H1 (cell line): ENCODE measurements at regions not wholly inside any gene's neighbourhood (a gene's known extent, or its start where the extent isn't known, plus 50 kb on each side); places are given as distances from the start of the nearest gene placed in this dataset.

Experiments used
- CTCF ChIA-PET: fragments of 300-600 bp; sonication (Branson Sonifier 250); formaldehyde crosslinking; loops from one replicate; lab custom pipeline; 2021; ENCODE audit not compliant: partially characterized antibody; lab: Charles Lee
- POLR2A ChIA-PET: fragments of 300-600 bp; sonication (Branson Sonifier 250); formaldehyde crosslinking; loops from one replicate; lab custom pipeline; 2021; ENCODE audit warnings: inconsistent platforms; ENCODE audit not compliant: partially characterized antibody; lab: Charles Lee
- DNase-seq, 2 experiments: peaks; one replicate each; pipeline versions ENCODE4 v3.0.0 to v3.0.0-alpha.2; 2010 to 2022; ENCODE audit warnings: low spot score in 2 of 2, low read depth in 1 of 2, mixed read lengths in 1 of 2
- FAIRE-seq: peaks from 2 replicates; lab custom pipeline; 2011; peaks lifted over from hg19 to GRCh38; lab: Jason Lieb, UNC
- H2AFZ ChIP-seq: 2 replicates; pipeline ENCODE4 v1.8.1; 2012; ENCODE audit warnings: low read length, inconsistent platforms
- H2AK5ac ChIP-seq: 2 replicates; pipeline ENCODE4 v1.6.1; 2013; ENCODE audit warnings: low read depth, low read length
- H2BK120ac ChIP-seq: replicated peaks from 2 replicates; pipeline ENCODE3; 2013; ENCODE audit warnings: low read depth, low read length, inconsistent platforms
- H2BK12ac ChIP-seq: 2 replicates; pipeline ENCODE4 v1.6.1; 2013; ENCODE audit warnings: low read depth, low read length
- H2BK15ac ChIP-seq: 2 replicates; pipeline ENCODE4 v1.6.1; 2013; ENCODE audit warnings: low read length
- H2BK20ac ChIP-seq: 2 replicates; pipeline ENCODE4 v1.6.1; 2013; ENCODE audit warnings: low read length
- H2BK5ac ChIP-seq: 2 replicates; pipeline ENCODE4 v1.6.1; 2013; ENCODE audit warnings: low read depth, low read length
- H3K14ac ChIP-seq: 2 replicates; pipeline ENCODE4 v1.6.1; 2013; ENCODE audit warnings: inconsistent platforms; ENCODE audit not compliant: insufficient read length
- H3K18ac ChIP-seq: 2 replicates; pipeline ENCODE4 v1.6.1; 2013; ENCODE audit warnings: low read length; ENCODE audit errors: extremely low read depth
- H3K23ac ChIP-seq: 2 replicates; pipeline ENCODE4 v1.6.1; 2013; ENCODE audit warnings: inconsistent platforms; ENCODE audit not compliant: insufficient read length
- H3K23me2 ChIP-seq: 2 replicates; pipeline ENCODE4 v1.6.1; 2013; ENCODE audit warnings: low read depth, low read length
- H3K27ac ChIP-seq: 2 replicates; pipeline ENCODE4 v1.6.1; 2011; ENCODE audit warnings: low read depth, low read length, inconsistent platforms
- H3K27me3 ChIP-seq, 4 experiments: replicated peaks in 1 of 4; 1 replicate in 1 of 4; 2 replicates in 3 of 4; pipeline versions ENCODE4 v1.6.1 to v1.8.1; 2011 to 2013; ENCODE audit warnings: low read length in 3 of 4, mild to moderate bottlenecking in 3 of 4, inconsistent platforms in 2 of 4, mixed read lengths in 2 of 4, moderate library complexity in 1 of 4; ENCODE audit not compliant: control insufficient read depth in 3 of 4, insufficient read depth in 3 of 4; ENCODE audit errors: extremely low read depth in 1 of 4
- H3K36me3 ChIP-seq, 4 experiments: 2 replicates each; pipeline versions ENCODE4 v1.6.1 to v1.8.1; 2011 to 2013; ENCODE audit warnings: mild to moderate bottlenecking in 4 of 4, low read length in 3 of 4, moderate library complexity in 2 of 4, control low read depth in 1 of 4, inconsistent platforms in 1 of 4; ENCODE audit not compliant: insufficient read depth in 4 of 4, control insufficient read depth in 2 of 4
- H3K4ac ChIP-seq: replicated peaks from 2 replicates; pipeline ENCODE3; 2013; ENCODE audit warnings: low read length, low read depth, mixed read lengths, inconsistent platforms; ENCODE audit not compliant: insufficient read length
- H3K4me1 ChIP-seq, 4 experiments: replicated peaks in 1 of 4; 1 replicate in 1 of 4; 2 replicates in 3 of 4; pipeline versions ENCODE4 v1.6.1 to v1.8.1; 2011 to 2013; ENCODE audit warnings: low read length in 3 of 4, inconsistent platforms in 2 of 4, mixed read lengths in 1 of 4; ENCODE audit not compliant: insufficient read depth in 4 of 4, control insufficient read depth in 3 of 4
- H3K4me2 ChIP-seq, 2 experiments: 2 replicates each; pipeline versions ENCODE4 v1.6.1 to v1.8.1; 2011 to 2013; ENCODE audit warnings: low read depth in 2 of 2, low read length in 2 of 2, control low read depth in 1 of 2, inconsistent platforms in 1 of 2, mild to moderate bottlenecking in 1 of 2; ENCODE audit not compliant: insufficient read depth in 1 of 2
- H3K4me3 ChIP-seq, 4 experiments: fragments of 200-600, 300-600 bp in 1 of 4; sonication (generic), shearing (Covaris generic), sonication (Bioruptor Twin) in 1 of 4; 2 replicates each; pipeline versions ENCODE4 v1.5.1 to v1.8.1; 2011 to 2016; ENCODE audit warnings: low read length in 4 of 4, low read depth in 3 of 4, control low read depth in 2 of 4, inconsistent platforms in 2 of 4, mild to moderate bottlenecking in 2 of 4, mixed read lengths in 1 of 4, moderate library complexity in 1 of 4; ENCODE audit not compliant: insufficient read depth in 2 of 4; ENCODE audit errors: extremely low read depth in 1 of 4
- H3K56ac ChIP-seq: replicated peaks from 2 replicates; pipeline ENCODE3; 2013; ENCODE audit warnings: low read depth, mild to moderate bottlenecking, mixed read lengths, low read length, inconsistent platforms; ENCODE audit not compliant: insufficient read length
- H3K79me1 ChIP-seq: 2 replicates; pipeline ENCODE4 v1.6.1; 2013; ENCODE audit warnings: low read depth, low read length, control low read depth
- H3K79me2 ChIP-seq, 2 experiments: 2 replicates each; pipeline versions ENCODE4 v1.6.1 to v1.8.1; 2012 to 2013; ENCODE audit warnings: low read length in 2 of 2, mild to moderate bottlenecking in 2 of 2, inconsistent platforms in 1 of 2; ENCODE audit not compliant: insufficient read depth in 2 of 2, control insufficient read depth in 1 of 2
- H3K9ac ChIP-seq, 4 experiments: replicated peaks in 1 of 4; 1 replicate in 1 of 4; 2 replicates in 3 of 4; pipeline versions ENCODE4 v1.6.1 to v1.8.1; 2011 to 2013; ENCODE audit warnings: low read depth in 3 of 4, low read length in 3 of 4, control low read depth in 2 of 4, mild to moderate bottlenecking in 2 of 4, moderate library complexity in 2 of 4, inconsistent platforms in 1 of 4; ENCODE audit errors: extremely low read depth in 1 of 4
- H3K9me3 ChIP-seq, 2 experiments: 2 replicates each; pipeline versions ENCODE4 v1.6.1 to v1.8.1; 2012 to 2013; ENCODE audit warnings: mild to moderate bottlenecking in 2 of 2, moderate library complexity in 2 of 2, control low read depth in 1 of 2, inconsistent platforms in 1 of 2, low read depth in 1 of 2, low read length in 1 of 2, mixed read lengths in 1 of 2; ENCODE audit not compliant: insufficient read depth in 2 of 2
- H4K20me1 ChIP-seq, 2 experiments: replicated peaks in 1 of 2; 2 replicates each; pipeline versions ENCODE3 to v1.8.1; 2011 to 2013; ENCODE audit warnings: inconsistent platforms in 2 of 2, low read length in 2 of 2, mild to moderate bottlenecking in 1 of 2; ENCODE audit not compliant: insufficient read depth in 2 of 2, control insufficient read depth in 1 of 2
- H4K5ac ChIP-seq: 2 replicates; pipeline ENCODE4 v1.6.1; 2013; ENCODE audit warnings: low read length, low read depth, mixed read lengths, inconsistent platforms; ENCODE audit not compliant: insufficient read length
- H4K8ac ChIP-seq: 2 replicates; pipeline ENCODE4 v1.8.0; 2013; ENCODE audit warnings: mild to moderate bottlenecking, moderate library complexity, low read length, inconsistent platforms; ENCODE audit not compliant: insufficient read depth; ENCODE audit errors: extremely low read depth
- H4K91ac ChIP-seq: replicated peaks from 2 replicates; pipeline ENCODE3; 2013; ENCODE audit warnings: low read length, mixed read lengths, inconsistent platforms; ENCODE audit not compliant: insufficient read length
- ASH2L ChIP-seq: fragments of 200-600, 300-600 bp; sonication (generic); IDR thresholded peaks from one replicate; pipeline ENCODE4 v1.7.1; 2017; ENCODE audit warnings: low read length
- BRCA1 ChIP-seq: IDR thresholded peaks from 2 replicates; pipeline ENCODE4 v1.6.1; 2012; ENCODE audit warnings: low read depth, low read length, improper control_type of control experiment
- EGR1 ChIP-seq: IDR thresholded peaks from 2 replicates; pipeline ENCODE4 v1.6.1; 2011; ENCODE audit warnings: low read depth, low read length, borderline replicate concordance
- FOSL1 ChIP-seq: IDR thresholded peaks from 2 replicates; pipeline ENCODE4 v1.6.1; 2011; ENCODE audit warnings: mild to moderate bottlenecking, low read depth, low read length, moderate library complexity; ENCODE audit not compliant: insufficient read depth
- KDM4A ChIP-seq: IDR thresholded peaks from one replicate; pipeline ENCODE4 v1.7.1; 2012; ENCODE audit warnings: low read depth, mild to moderate bottlenecking, moderate library complexity, low read length, inconsistent platforms; ENCODE audit not compliant: severe bottlenecking
- RNF2 ChIP-seq: fragments of 200-900, 300-1000 bp; sonication (generic); IDR thresholded peaks from 2 replicates; pipeline ENCODE4 v1.7.1; 2016; ENCODE audit warnings: borderline replicate concordance, low read depth, mild to moderate bottlenecking, antibody characterized with exemption, low read length; ENCODE audit not compliant: poor library complexity, severe bottlenecking; ENCODE audit errors: missing control alignments
- TCF12 ChIP-seq: IDR thresholded peaks from 2 replicates; pipeline ENCODE4 v1.6.1; 2011; ENCODE audit warnings: low read depth, mild to moderate bottlenecking, low read length
- WGBS, 2 experiments: shearing (Covaris generic) in 1 of 2; methylation state at CpG; one replicate each; pipeline versions ENCODE4 v1.1.6 to v1.1.7; 2013 to 2015; ENCODE audit warnings: low lambda C conversion rate in 2 of 2, mixed read lengths in 2 of 2, inconsistent platforms in 1 of 2, low coverage in 1 of 2, missing lambda C conversion rate in 1 of 2; ENCODE audit not compliant: insufficient replicate concordance in 2 of 2, insufficient coverage in 1 of 2, insufficient read length in 1 of 2; ENCODE audit errors: extremely low coverage in 1 of 2, missing lambda C conversion rate in 1 of 2; 5-methylcytosine and 5-hydroxymethylcytosine counted together
- TF ChIP-seq, protein P1 (sequence below): IDR thresholded peaks from 2 replicates; pipeline ENCODE4 v1.6.1; 2012; ENCODE audit warnings: inconsistent platforms

DNA sequence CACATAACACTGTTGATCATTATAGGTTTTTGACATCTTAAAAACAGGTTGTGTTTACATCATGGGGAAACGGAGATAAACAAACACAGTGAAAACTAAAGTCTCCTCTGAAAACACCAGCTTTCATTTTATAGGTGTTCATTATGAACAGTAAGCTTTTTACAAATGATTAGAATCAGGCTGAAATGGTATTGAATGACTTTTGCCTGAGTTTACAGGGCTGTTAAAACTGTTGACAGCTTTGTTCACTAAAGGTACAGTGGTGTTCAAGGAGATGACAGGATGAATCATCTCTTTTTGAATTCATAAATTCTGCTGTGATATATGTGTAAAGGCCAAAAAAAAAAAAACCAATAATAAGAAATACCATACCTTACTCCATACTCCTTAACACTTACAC is 184.6 kb upstream of the CNTN5 start:
- Histone ChIP-seq H3K23me2 (no peaks in the 10 kb centered on the region), H3K56ac (no peak overlapping the region), H4K8ac (no peak overlapping the region), H3K9me3 (no peaks in the 10 kb centered on the region), H3K79me1 (no peaks in the 10 kb centered on the region), H2BK12ac (no peak overlapping the region), H3K27ac (no peak overlapping the region), H3K4ac (no peak overlapping the region), H2BK5ac (no peak overlapping the region), H3K79me2 (no peaks in the 10 kb centered on the region), H4K5ac (no peak overlapping the region), H2AFZ (no peak overlapping the region), H2BK20ac (no peak overlapping the region), H2BK15ac (no peak overlapping the region), H3K14ac (no peak overlapping the region), H4K20me1 (no peaks in the 10 kb centered on the region), H3K23ac (no peak overlapping the region), H3K4me3 (no peak overlapping the region), H3K9ac (no peak overlapping the region), H3K27me3 (no peaks in the 10 kb centered on the region), H2BK120ac (no peak overlapping the region), H3K4me2 (no peak overlapping the region), H3K4me1 (no peaks in the 10 kb centered on the region)
- FAIRE-seq, result no peak
- CTCF ChIA-PET, result no interaction called here
- DNase-seq, result no peak
- 91% methylated on average over 1 of the region's 1 CpG; no CpG with 5 or more reads in 1 of the 2 experiments for WGBS, 2 experiments
- POLR2A ChIA-PET, result no interaction called here
- TF ChIP-seq FOSL1, result no peak
- no peak for TF ChIP-seq EGR1
- no peak for TF ChIP-seq TCF12
- TF ChIP-seq ASH2L, result no peak
- TF ChIP-seq KDM4A, result no peak
- TF ChIP-seq BRCA1, result no peak
- TF ChIP-seq, protein P1, sequence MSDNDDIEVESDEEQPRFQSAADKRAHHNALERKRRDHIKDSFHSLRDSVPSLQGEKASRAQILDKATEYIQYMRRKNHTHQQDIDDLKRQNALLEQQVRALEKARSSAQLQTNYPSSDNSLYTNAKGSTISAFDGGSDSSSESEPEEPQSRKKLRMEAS, result no peak
- no peak for TF ChIP-seq RNF2
- TF ChIP-seq, all 59 proteins: peak for 0
- Histone ChIP-seq H3K36me3 (no peaks in the 10 kb centered on the region), H2AK5ac (no peak overlapping the region), H4K91ac (no peak overlapping the region), H3K18ac (no peak overlapping the region)
